NCI-H526 treated with DMSO at 0.1 percent for 48 hours (cell line): ENCODE measurements at regions not wholly inside any gene's neighbourhood (a gene's known extent, or its start where the extent isn't known, plus 50 kb on each side); places are given as distances from the start of the nearest gene placed in this dataset.
"Not testable (repeated sequence)": the region's sequence is repeated elsewhere in the genome, so short reads cannot be mapped to it uniquely, and the experiment has no call there.

ENCODE experiments used
- DNase-seq: peaks from one replicate; lab custom pipeline; 2025; lab: John Stamatoyannopoulos, UW

GRCh38 chr5:25764733-25765132 is 1120.0 kb upstream of the CDH10 start:
- no peak for DNase-seq

GRCh38 chr5:25763781-25764180 is 1119.0 kb upstream of the CDH10 start:
- no peak for DNase-seq

DNA sequence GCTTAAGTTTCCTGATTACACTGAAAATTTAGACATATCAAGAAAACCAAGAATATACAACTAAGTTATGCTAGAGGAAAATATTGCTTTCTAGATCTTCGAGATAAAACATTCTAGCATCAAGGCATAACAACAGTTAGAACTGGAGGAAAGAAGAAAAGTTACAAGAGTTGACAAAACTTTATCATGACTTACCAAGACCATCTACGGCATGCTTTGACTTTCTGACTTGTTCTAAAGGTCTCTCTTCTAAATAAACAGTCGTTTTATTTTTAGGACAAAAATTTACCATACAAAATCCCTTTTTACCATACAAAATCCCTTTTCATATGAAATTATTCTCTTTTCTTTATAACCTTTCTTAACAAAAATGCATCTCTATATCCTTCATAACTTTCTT is 1110.1 kb upstream of the CDH10 start:
- DNase-seq = no peak

DNA sequence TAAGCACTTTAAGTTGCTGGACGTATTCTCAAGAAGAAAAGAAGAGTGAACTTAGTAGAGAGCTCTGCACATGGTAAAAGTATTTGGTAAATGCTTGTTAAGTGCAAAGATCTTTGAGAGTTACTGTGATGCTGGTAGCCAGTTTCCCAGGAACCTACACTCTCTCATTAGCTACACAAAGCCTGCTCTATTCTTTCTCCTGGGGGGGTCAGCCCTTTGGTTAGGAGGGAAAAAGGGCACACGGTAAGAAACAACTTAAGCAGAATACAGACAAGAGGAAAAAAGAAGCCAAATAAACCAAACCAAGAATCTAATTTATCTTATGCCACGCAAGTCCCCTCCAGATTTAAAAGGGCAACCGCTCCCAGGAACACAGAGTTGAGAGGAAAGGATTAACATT is 1100.1 kb upstream of the CDH10 start:
- DNase-seq = no peak

DNA sequence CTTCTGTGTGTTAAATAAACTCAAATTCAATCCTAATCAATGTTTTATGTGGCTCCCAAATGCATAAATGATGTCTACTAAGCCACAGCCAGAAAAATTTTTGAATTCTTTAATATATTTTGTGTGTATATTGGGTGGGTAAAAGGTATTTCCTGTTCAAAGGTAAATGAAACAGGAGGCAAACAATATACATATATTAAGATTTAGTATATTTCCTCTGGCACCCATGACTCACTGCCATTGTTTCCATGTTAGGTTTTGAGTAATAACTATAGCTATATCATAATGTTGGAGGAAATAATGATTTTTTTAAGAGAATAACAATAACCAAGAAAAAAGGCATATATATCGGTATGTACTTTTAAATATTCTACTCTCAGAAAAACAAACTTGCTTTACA is 1071.9 kb upstream of the CDH10 start:
- DNase-seq = no peak

GRCh38 chr5:25713259-25713658 is 1068.5 kb upstream of the CDH10 start:
- no peak for DNase-seq

DNA sequence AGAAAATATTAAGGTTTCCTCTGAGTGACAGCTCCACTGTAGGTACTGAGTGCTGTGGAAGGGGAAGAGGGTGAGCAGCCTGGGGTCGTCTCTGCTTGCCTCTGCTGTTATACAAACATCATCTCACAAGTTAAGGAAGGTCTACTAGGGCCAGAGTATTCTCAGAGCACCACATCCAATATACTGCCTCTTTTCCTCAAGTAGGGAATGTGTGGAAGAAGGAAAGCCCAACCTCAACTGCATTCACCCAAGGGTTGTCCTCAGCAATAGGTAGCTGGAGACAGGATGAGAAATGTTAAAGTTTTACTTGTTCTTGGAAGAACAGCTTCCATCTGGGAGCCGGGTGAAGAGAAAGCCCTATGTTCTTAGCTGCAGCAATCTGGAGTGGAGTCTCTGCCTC is 1062.3 kb upstream of the CDH10 start:
- DNase-seq = no peak

DNA sequence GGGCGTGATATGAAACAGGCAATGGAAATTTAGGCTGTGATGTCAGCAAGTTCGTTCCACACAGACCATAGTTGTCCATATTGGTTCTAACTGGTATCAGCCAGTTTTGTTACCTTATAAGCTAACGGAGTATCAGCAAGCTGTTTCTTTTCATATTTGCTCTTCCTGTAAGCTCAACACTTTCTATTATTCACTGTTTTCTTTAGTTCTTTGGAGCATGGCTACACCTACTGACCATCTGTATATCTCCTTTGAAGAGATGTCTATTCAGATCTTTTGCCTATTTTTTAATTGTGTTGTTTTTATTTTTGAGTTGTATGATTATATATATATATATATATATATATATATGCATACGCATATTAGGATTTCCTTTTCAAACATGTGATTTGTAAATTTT is 1057.2 kb upstream of the CDH10 start:
- no peak for DNase-seq

DNA sequence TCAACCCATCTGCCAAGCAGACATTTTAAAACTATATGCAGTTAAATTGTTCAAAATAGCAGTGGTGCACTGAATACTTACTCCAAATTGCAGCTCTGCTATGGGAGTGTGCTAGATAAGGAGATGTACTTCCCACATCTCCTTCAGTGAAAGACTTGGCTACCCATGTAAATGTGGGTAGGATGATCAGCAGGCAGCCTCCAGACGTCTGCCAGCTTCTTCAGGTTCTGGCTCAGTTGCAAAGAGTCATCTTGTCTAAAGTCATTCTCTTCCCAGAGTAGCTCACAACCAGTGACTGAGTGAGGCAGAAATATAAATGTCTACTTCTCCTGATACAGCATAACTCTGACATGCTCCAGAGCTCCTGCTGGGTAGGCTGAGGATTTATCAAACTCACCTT is 1050.0 kb upstream of the CDH10 start:
- no peak for DNase-seq

DNA sequence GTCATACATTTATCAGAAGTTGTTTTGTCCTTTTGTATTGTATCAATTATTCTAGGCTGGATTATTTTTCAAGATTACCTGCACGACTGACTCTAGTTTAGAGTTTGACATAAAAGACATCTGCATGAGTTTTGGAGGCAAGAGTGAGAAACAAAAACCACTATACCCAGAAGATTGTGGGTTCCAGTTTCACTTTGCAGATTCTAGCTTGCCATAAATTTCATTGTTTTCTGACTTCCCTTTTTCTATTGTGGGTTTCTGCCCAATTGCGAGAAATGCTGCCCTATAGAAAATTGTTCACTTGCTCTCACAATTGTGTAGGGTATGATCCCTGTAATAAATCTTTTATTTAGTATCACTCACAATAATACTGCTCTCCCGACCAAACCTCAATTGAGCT is 1043.4 kb upstream of the CDH10 start:
- DNase-seq = no peak

DNA sequence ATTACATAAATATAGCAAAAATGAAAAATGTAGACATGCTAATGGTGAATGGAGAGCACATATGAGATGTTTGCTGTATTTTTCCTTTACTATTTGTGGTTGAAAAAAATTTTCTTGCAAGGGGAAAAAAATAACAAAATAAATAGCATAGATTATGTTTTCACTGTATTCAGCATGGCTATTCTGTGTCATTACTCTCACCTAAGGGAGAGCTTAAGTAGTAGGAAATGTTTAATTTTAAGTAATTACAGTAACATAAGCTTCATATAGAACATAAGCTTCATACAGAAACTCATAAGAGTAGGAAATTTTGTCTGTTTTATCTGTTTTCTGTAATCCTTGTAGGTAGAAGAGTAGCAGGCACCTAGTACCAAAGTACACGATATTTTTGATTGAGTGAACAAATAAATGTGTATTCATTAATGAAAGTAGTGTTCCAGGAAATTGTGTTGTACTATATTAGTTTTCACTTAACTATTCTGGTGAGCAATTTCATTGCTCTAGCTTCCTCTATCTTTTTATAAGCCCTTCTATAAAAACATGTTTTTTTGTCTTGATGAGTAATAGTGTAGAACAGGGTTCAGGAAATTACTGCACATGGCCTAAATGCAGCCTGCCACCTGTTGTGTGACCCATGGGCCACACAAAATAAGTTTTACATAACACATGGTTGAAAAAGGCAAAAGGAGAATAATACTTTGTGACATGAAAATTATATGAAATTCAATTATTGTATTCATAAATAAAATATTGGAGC is 1025.0 kb upstream of the CDH10 start:
- DNase-seq = no peak

GRCh38 chr5:25662610-25663009 is 1017.8 kb upstream of the CDH10 start:
- DNase-seq = no peak

GRCh38 chr5:25650316-25650715 is 1005.5 kb upstream of the CDH10 start:
- DNase-seq = not testable (repeated sequence)

DNA sequence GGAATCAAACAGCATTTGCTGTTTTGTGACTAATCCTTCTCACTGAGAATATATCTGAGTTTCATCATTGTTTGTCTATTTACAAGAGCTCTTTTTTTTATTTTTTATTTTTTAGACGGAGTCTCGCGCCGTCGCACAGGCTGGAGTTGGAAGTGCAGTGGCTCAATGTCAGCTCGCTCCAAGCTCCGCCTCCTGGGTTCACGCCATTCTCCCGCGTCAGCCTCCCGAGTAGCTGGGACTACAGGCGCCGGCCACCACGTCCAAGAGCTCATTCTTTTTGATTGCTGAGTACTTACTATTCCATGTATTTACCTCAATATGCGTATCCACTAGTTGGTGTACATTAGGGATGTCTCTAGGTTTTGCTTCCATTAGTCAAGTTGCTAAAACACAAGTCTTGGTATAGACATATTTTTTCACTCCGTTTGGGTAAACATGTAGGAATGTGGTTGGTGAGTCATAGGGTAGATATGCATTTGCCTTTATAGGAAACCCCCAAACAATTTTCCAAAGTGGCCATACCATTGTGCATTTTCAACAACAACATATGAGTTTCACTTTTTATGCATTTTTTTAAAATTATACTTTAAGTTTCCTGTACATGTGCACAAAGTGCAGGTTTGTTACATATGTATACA is 1005.0 kb upstream of the CDH10 start:
- no peak for DNase-seq

DNA sequence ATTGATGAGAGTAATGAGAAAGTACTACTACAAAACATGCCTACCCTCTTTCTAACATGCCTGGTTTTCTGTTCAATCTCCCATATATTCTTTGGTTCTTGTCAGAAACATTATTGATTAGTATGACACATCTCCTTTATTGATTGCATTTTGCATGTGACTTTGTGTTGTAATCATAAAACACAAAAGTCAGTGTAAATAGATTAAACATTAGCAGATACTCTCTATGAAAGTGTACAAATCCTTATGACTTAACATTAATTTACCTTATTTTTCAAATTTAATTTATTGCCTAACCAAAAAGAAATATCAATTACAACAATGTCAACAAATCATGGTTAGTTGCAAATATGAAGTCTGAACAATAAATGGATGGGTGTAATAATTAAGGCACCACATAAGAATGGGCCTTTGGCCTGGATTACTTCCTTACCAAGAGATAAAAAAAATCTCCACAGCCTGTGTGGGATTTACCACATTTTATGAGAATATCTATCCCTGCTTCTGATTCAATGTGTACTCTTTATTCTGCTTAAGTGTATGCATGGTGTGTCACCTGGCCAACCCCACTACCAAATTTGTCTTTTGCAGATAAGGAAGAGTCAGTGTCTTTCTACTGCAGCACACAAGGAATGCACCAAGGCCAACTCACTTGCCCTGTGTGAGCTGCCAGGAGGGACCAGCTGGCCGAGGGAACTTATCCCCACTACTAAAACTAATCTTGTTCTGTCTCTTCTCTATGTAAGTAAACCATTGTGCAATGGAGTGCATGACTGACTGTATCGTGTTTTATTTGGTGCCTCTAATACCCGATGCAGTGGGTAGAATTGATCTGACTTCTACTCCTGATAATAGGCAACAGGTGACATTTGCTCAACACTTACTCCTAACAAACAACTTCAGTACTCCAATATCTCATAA is 1001.9 kb upstream of the CDH10 start:
- no peak for DNase-seq

GRCh38 chr5:25641124-25641523 is 996.3 kb upstream of the CDH10 start:
- DNase-seq = no peak

DNA sequence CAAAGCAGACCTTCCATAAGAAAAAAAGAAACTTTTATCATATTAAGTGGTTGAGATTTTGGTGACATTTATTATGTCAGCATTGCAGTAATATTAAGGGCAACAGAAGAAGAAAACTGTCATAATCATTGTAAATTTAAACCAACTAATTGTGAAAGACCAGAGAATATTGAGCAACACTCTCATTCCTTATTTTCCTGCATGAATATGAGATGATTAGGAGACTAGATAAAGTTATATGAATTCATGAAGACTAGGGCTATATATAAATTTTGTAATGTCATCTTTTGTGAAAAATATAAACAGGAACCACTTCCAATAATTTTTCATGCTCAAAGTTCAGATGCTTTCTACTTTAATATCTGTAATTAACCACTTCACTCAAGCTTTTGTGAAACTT is 974.5 kb upstream of the CDH10 start:
- DNase-seq = no peak

GRCh38 chr5:25618821-25619220 is 974.0 kb upstream of the CDH10 start:
- no peak for DNase-seq

- DNase-seq = no peak
Measured at GRCh38 chr5:25614466-25614865, 969.7 kb upstream of the CDH10 start.

- DNase-seq = no peak
Measured at GRCh38 chr5:25604681-25605080, 959.9 kb upstream of the CDH10 start.

DNA sequence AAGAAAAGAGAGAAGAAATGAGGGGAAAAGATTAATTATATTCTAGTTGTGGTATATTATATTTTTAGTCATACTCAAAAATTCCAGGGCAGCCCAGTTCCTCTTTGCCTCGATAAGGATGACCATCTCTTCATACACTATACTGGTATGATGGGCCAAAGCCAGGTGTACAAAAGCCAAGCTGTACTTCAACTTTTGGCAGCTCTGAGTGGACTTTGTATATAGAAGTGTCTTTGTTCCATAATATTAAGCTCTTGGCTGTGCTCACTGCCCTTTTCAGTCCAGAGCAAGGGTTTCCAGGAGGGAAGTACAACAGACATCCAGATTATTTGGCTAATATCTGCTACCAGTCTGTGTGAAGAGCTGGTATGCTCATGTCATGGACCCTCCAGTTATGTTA is 934.3 kb upstream of the CDH10 start:
- DNase-seq = no peak

- no peak for DNase-seq
Measured at GRCh38 chr5:25573691-25574090, 928.9 kb upstream of the CDH10 start.

DNA sequence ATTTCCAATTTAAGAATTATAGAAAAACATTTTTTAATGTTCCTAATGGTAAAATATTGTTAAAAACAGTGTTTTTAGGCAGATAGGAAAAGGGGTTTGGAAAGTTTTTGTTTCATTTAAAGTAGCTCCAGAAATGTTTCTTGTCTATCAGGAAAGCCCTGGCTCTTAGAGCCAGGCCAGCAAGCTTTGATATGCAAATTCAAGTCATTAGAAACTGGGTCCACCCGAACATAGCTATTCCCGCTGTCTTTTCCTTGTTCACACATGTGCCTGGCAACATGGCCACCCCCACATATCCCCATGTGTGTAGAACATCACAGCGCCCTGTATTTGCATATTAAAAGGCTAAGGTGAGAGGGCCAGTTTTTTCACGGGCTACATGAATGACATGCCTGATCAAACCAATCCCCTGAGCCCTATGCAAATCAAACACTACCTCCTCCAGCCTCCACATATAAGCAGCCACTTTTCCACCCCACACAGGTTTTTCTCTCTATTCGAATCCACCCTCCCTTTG is 925.3 kb upstream of the CDH10 start:
- DNase-seq = peak; percentile 56
